Endodermal cell (in vitro differentiated cells): ENCODE measurements at regions not wholly inside any gene's neighbourhood (a gene's known extent, or its start where the extent isn't known, plus 50 kb on each side); places are given as distances from the start of the nearest gene placed in this dataset.
"Not testable (repeated sequence)": the region's sequence is repeated elsewhere in the genome, so short reads cannot be mapped to it uniquely, and the experiment has no call there.

Experiments used
- DNase-seq: peaks from one replicate; pipeline ENCODE4 v3.0.0-alpha.2; 2017
- H3K27ac ChIP-seq: 2 replicates; pipeline ENCODE4 v1.5.1; 2013; ENCODE audit warnings: mild to moderate bottlenecking, low read depth, low read length, moderate library complexity
- H3K27me3 ChIP-seq: 2 replicates; pipeline ENCODE4 v1.6.1; 2013; ENCODE audit warnings: mild to moderate bottlenecking, low read length, moderate library complexity; ENCODE audit not compliant: insufficient read depth, control insufficient read depth, poor library complexity, severe bottlenecking
- H3K36me3 ChIP-seq: 2 replicates; pipeline ENCODE4 v1.7.0; 2013; ENCODE audit warnings: mild to moderate bottlenecking, low read length, moderate library complexity; ENCODE audit not compliant: control insufficient read depth, insufficient read depth
- H3K4me1 ChIP-seq: one replicate; pipeline ENCODE4 v1.7.0; 2013; ENCODE audit warnings: low read length; ENCODE audit not compliant: control insufficient read depth, insufficient read depth
- H3K4me3 ChIP-seq: 2 replicates; pipeline ENCODE4 v1.5.1; 2013; ENCODE audit warnings: mild to moderate bottlenecking, low read length, moderate library complexity
- H3K9ac ChIP-seq: 2 replicates; pipeline ENCODE4 v1.6.1; 2013; ENCODE audit warnings: mild to moderate bottlenecking, low read length, moderate library complexity; ENCODE audit not compliant: poor library complexity, severe bottlenecking; ENCODE audit errors: extremely low read depth
- H3K9me3 ChIP-seq: 2 replicates; pipeline ENCODE4 v1.6.1; 2013; ENCODE audit warnings: mild to moderate bottlenecking, low read length, moderate library complexity; ENCODE audit not compliant: control insufficient read depth
- H3K27ac Mint-ChIP-seq: 2 replicates; pipeline ENCODE4 v1.8.0; 2020; ENCODE audit warnings: mixed read lengths
- H3K27me3 Mint-ChIP-seq: 2 replicates; pipeline ENCODE4 v1.8.0; 2021; ENCODE audit warnings: mild to moderate bottlenecking, mixed read lengths; ENCODE audit not compliant: insufficient read depth
- H3K36me3 Mint-ChIP-seq: 2 replicates; pipeline ENCODE4 v1.8.0; 2020; ENCODE audit warnings: low read depth, mixed read lengths
- H3K4me1 Mint-ChIP-seq: 2 replicates; pipeline ENCODE4 v1.8.0; 2020; ENCODE audit warnings: mixed read lengths
- H3K4me3 Mint-ChIP-seq: 2 replicates; pipeline ENCODE4 v1.8.0; 2020; ENCODE audit warnings: mild to moderate bottlenecking, moderate library complexity, mixed read lengths
- H3K9me3 Mint-ChIP-seq: 2 replicates; pipeline ENCODE4 v1.8.0; 2020; ENCODE audit warnings: mild to moderate bottlenecking, mixed read lengths
- WGBS, 2 experiments: methylation state at CpG; one replicate each; pipeline versions ENCODE4 v1.1.5 to v1.1.7; 2013; ENCODE audit warnings: missing lambda C conversion rate in 2 of 2, mixed read lengths in 1 of 2; ENCODE audit not compliant: insufficient coverage in 1 of 2, insufficient read length in 1 of 2; 5-methylcytosine and 5-hydroxymethylcytosine counted together
- TF ChIP-seq, protein P1 (sequence below): fragments of 200-600 bp; sonication (generic); conservative IDR thresholded peaks from 2 replicates; pipeline ENCODE4 v1.5.0; 2021; ENCODE audit warnings: antibody characterized with exemption, mild to moderate bottlenecking

- Histone ChIP-seq H3K27me3 (no peaks in the 10 kb centered on the region), H3K4me3 (no peak overlapping the region), H3K9me3 (peaks cover 21% of the 10 kb centered on the region), H3K9ac (no peak overlapping the region), H3K27ac (no peak overlapping the region), H3K36me3 (no peaks in the 10 kb centered on the region), H3K4me1 (peaks cover 8% of the 10 kb centered on the region)
- Mint-ChIP-seq H3K4me1 (peaks cover 16% of the 10 kb centered on the region), H3K36me3 (peaks cover 1% of the 10 kb centered on the region), H3K27me3 (peaks cover 28% of the 10 kb centered on the region), H3K27ac (no peak overlapping the region), H3K9me3 (peaks cover 14% of the 10 kb centered on the region), H3K4me3 (no peak overlapping the region)
- no peak for DNase-seq
- TF ChIP-seq, protein P1, sequence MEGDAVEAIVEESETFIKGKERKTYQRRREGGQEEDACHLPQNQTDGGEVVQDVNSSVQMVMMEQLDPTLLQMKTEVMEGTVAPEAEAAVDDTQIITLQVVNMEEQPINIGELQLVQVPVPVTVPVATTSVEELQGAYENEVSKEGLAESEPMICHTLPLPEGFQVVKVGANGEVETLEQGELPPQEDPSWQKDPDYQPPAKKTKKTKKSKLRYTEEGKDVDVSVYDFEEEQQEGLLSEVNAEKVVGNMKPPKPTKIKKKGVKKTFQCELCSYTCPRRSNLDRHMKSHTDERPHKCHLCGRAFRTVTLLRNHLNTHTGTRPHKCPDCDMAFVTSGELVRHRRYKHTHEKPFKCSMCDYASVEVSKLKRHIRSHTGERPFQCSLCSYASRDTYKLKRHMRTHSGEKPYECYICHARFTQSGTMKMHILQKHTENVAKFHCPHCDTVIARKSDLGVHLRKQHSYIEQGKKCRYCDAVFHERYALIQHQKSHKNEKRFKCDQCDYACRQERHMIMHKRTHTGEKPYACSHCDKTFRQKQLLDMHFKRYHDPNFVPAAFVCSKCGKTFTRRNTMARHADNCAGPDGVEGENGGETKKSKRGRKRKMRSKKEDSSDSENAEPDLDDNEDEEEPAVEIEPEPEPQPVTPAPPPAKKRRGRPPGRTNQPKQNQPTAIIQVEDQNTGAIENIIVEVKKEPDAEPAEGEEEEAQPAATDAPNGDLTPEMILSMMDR: no peak
- 96 to 100% methylated on average over 1 of the region's 1 CpG for WGBS, 2 experiments
Observed at GRCh38 chr2:67900826-67901225, 162.0 kb downstream of the C1D start.

- Mint-ChIP-seq H3K4me1 (no peaks in the 10 kb centered on the region), H3K9me3 (peaks cover 14% of the 10 kb centered on the region), H3K4me3 (no peak overlapping the region), H3K27ac (no peak overlapping the region), H3K27me3 (peaks cover 11% of the 10 kb centered on the region), H3K36me3 (peaks cover 1% of the 10 kb centered on the region)
- H3K27me3 ChIP-seq: no peaks in the 10 kb centered on the region
- no peak overlapping the region for H3K9ac ChIP-seq
- no peaks in the 10 kb centered on the region for H3K36me3 ChIP-seq
- WGBS, 2 experiments: 87 to 100% methylated on average over 2 to 3 of the region's 3 CpGs
- DNase-seq: no peak
- no peaks in the 10 kb centered on the region for H3K4me1 ChIP-seq
- peaks cover 21% of the 10 kb centered on the region for H3K9me3 ChIP-seq
- no peak overlapping the region for H3K27ac ChIP-seq
- TF ChIP-seq, protein P1: no peak
- no peak overlapping the region for H3K4me3 ChIP-seq
Observed at GRCh38 chr2:67904566-67904965, 158.2 kb downstream of the C1D start.

GRCh38 chr2:67904966-67905365 lies 157.8 kb downstream of the C1D start:
- WGBS, 2 experiments: 77 to 93% methylated on average over 4 of the region's 4 CpGs
- Mint-ChIP-seq H3K27me3 (peaks cover 11% of the 10 kb centered on the region), H3K4me3 (no peak overlapping the region), H3K4me1 (no peaks in the 10 kb centered on the region), H3K27ac (no peak overlapping the region), H3K9me3 (peaks cover 14% of the 10 kb centered on the region), H3K36me3 (peaks cover 1% of the 10 kb centered on the region)
- no peak overlapping the region for H3K4me3 ChIP-seq
- peaks cover 20% of the 10 kb centered on the region for H3K9me3 ChIP-seq
- no peak for DNase-seq
- no peaks in the 10 kb centered on the region for H3K4me1 ChIP-seq
- H3K27ac ChIP-seq: no peak overlapping the region
- no peak overlapping the region for H3K9ac ChIP-seq
- TF ChIP-seq, protein P1: no peak
- no peaks in the 10 kb centered on the region for H3K36me3 ChIP-seq
- H3K27me3 ChIP-seq: no peaks in the 10 kb centered on the region

DNA sequence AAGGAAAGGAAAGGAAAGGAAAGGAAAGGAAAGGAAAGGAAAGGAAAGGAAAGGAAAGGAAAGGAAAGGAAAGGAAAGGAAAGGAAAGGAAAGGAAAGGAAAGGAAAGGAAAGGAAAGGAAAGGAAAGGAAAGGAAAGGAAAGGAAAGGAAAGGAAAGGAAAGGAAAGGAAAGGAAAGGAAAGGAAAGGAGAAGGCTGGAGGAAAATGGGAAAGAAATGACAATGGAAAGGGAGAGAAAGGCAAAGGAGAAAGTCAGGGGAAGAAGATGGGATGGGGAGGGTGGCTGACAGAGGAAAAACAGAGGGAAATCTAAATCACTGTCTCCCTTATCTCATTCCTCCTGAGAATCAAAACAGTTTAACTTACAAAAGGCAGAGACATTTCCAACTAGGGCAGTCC lies 156.3 kb downstream of the C1D start:
- not testable (repeated sequence) for H3K36me3 ChIP-seq, H3K9me3 ChIP-seq, H3K9ac ChIP-seq, H3K27ac ChIP-seq, H3K4me3 Mint-ChIP-seq, H3K27me3 ChIP-seq, H3K36me3 Mint-ChIP-seq, DNase-seq, H3K9me3 Mint-ChIP-seq, H3K27ac Mint-ChIP-seq, H3K4me1 ChIP-seq, H3K4me1 Mint-ChIP-seq, H3K4me3 ChIP-seq
- peaks cover 16% of the 10 kb centered on the region for H3K27me3 Mint-ChIP-seq
